ENCODE measurements at regions not wholly inside any gene's neighbourhood (a gene's known extent, or its start where the extent isn't known, plus 50 kb on each side); places are given as distances from the start of the nearest gene placed in this dataset.

DNA sequence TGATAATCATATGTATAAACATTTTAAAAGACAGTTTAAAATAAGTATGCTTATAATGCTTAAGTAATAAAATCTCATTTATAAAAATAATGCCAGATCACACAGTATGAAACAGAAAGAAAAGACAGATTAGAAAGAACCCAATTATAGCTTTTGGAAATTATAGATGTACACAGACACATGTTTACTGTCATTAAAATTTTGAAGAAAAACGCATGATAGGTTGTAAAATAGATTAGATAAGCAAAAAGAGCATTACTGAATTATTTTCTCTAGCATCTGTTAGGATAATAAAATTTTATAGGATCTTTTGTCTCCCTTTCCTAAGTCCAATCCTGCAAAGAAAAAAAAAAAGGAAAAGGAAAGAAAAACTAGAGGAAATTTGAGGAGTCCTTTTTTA lies 1107.3 kb upstream of the LRRN3 start:
- DNase-seq (ENCODE audit: low read depth): no peak
- TF ChIP-seq, protein P1, sequence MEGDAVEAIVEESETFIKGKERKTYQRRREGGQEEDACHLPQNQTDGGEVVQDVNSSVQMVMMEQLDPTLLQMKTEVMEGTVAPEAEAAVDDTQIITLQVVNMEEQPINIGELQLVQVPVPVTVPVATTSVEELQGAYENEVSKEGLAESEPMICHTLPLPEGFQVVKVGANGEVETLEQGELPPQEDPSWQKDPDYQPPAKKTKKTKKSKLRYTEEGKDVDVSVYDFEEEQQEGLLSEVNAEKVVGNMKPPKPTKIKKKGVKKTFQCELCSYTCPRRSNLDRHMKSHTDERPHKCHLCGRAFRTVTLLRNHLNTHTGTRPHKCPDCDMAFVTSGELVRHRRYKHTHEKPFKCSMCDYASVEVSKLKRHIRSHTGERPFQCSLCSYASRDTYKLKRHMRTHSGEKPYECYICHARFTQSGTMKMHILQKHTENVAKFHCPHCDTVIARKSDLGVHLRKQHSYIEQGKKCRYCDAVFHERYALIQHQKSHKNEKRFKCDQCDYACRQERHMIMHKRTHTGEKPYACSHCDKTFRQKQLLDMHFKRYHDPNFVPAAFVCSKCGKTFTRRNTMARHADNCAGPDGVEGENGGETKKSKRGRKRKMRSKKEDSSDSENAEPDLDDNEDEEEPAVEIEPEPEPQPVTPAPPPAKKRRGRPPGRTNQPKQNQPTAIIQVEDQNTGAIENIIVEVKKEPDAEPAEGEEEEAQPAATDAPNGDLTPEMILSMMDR (IDR thresholded peaks at IDR 0.05; ENCODE audit: insufficient read depth, low read depth, low read length): no peak
- H3K4me3 ChIP-seq (ENCODE audit: low read depth, low read length): no peak overlapping the region

DNA sequence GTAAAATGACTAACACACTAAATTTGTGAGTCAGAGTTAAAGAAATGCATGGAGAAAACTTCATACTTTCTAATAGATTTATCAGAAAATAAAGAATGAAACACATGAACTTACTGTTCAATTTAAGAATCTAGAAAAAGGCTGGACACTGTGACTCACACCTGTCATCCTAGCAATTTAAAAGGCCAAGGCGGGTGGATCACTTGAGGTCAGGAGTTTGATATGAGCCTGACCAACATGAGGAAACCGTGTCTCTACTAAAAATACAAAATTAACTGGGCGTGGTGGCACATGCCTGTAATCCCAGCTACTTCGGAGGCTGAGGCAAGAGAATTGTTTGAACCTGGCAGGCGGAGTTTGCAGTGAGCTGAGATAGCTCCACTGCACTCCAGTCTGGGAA lies 1106.2 kb upstream of the LRRN3 start:
- no peak overlapping the region for H3K4me3 ChIP-seq (ENCODE audit: low read depth, low read length)
- DNase-seq (ENCODE audit: low read depth): no peak
- TF ChIP-seq, protein P1 (IDR thresholded peaks at IDR 0.05; ENCODE audit: insufficient read depth, low read depth, low read length): no peak

DNA sequence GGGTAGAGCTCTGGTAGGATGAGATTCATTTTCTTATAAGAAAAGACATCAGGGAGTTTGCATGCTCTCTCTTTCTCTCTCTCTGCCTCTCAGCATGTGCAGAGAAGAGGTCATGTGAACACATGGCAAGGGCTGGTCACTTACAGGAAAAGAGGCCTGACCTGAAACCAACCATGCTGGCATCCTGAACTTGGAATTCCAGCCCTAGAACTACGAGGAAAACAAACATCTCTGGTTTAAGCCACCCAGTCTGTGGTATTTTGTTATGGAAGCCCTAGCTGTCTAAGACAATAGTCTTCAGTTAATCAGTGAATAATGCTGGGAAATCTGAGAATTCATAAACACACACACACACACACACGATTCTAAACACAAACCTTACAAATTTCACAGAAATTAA lies 1104.2 kb upstream of the LRRN3 start:
- no peak for DNase-seq (ENCODE audit: low read depth)
- TF ChIP-seq, protein P1 (IDR thresholded peaks at IDR 0.05; ENCODE audit: insufficient read depth, low read depth, low read length): no peak
- H3K4me3 ChIP-seq (ENCODE audit: low read depth, low read length): no peak overlapping the region

DNA sequence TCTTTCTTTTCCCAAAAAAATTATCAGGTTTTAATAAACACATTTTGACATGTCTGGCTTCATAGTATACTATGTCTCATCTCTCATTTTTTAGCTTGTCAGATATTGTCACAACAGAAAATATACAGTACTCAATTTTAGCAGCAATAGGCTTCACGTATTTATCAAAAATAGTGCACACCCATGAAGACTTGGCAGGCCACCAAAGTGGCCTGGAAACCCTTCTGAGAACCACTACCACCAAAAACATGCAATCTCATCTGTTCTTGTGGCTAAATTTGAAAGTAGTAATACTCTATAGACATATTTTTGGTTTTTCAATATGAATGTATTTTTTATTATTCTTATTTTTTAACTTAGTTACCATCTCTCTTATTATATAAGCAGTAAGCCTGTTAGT lies 1094.5 kb upstream of the LRRN3 start:
- no peak for DNase-seq (ENCODE audit: low read depth)
- H3K4me3 ChIP-seq (ENCODE audit: low read depth, low read length): no peak overlapping the region
- TF ChIP-seq, protein P1 (IDR thresholded peaks at IDR 0.05; ENCODE audit: insufficient read depth, low read depth, low read length): no peak

DNA sequence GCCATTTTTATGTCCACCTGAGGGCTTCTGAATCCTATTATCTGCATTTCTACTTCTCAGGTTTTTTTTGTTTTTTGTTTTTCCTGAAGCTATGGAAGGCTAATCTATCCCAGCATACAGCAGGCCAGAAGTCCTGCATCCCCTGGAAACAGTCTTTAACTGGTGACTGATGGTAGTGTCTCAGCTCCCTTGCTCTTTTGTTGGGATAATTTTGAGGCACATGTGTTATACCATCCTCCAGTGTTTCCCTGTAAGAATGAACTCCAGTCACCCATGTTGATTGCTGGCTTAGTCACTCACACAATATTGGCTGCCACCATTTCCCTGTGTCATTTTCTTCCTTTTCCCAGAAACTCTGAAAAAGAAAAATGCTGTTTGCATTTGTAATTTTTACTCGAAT lies 1094.0 kb upstream of the LRRN3 start:
- TF ChIP-seq, protein P1 (IDR thresholded peaks at IDR 0.05; ENCODE audit: insufficient read depth, low read depth, low read length): no peak
- DNase-seq (ENCODE audit: low read depth): no peak
- H3K4me3 ChIP-seq (ENCODE audit: low read depth, low read length): no peak overlapping the region

DNA sequence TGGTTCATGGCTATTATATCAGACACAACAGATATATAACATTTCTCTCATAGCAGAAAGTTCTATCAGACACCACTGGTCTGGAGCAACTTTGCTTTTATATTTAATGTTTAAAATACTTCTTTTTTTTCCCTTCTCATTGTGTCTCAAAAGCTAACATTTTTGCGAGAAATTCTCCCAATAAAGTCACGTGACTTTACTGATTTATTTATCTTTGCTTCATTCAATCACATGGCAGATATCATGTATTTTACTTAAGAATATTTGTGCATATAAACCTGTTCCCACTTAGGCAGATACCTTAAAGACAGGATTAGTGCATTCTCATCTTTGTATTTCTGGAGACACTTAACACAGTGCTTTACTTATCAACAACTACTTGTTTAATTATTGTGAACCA lies 1093.1 kb upstream of the LRRN3 start:
- TF ChIP-seq, protein P1 (IDR thresholded peaks at IDR 0.05; ENCODE audit: insufficient read depth, low read depth, low read length): no peak

DNA sequence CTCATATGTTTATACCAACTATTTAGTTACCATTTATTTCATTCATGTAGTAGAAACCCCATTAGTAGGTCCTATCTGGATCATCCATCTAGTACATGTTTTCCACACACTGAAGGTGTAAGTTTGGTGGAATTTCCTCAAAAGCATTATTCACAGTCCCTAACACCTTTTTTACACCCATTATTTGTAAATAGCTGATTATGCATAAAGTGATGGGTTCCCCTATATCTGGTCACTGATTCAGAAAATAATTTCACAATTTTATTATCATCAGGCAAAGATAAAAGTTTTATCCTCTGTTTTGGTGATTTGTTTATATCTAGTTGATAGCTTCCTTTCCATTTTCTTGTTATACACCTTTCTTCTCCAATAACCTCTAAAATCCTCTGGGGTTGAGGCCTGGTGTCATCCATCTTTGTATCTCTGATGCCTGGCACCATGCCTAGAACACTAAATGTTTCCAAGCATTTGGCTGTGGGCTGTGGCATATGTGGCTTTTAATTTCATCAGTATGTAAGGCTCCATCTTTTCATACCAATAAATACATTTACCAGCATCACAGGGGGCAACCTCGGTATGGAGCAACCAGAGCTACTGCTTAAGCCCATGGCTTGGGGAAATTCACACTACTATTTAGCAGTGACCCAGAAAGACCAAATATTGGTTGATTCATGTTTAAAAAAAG lies 1089.5 kb upstream of the LRRN3 start:
- no peak for DNase-seq (ENCODE audit: low read depth)
- H3K4me3 ChIP-seq (ENCODE audit: low read depth, low read length): no peak overlapping the region
- TF ChIP-seq, protein P1 (IDR thresholded peaks at IDR 0.05; ENCODE audit: insufficient read depth, low read depth, low read length): no peak

More for the DNA sequence above, 1093.1 kb upstream of the LRRN3 start:
- DNase-seq (ENCODE audit: low read depth): no peak
- H3K4me3 ChIP-seq (ENCODE audit: low read depth, low read length): no peak overlapping the region
